PC-9 (cell line): ENCODE measurements at regions not wholly inside any gene's neighbourhood (a gene's known extent, or its start where the extent isn't known, plus 50 kb on each side); places are given as distances from the start of the nearest gene placed in this dataset.

Experiments used
- BruUV-seq: library from RNA; stranded (reverse); fragments of 400-500 nt; replicated peaks from 2 replicates; lab custom pipeline; 2021; lab: Mats Ljungman, UMichigan
- CTCF ChIA-PET: fragments of 300-600 bp; sonication (Branson Sonifier 250); formaldehyde crosslinking; loops from one replicate; lab custom pipeline; 2022; ENCODE audit warnings: antibody characterized with exemption; lab: Charles Lee
- POLR2A ChIA-PET: fragments of 300-600 bp; sonication (Branson Sonifier 250); formaldehyde crosslinking; loops from one replicate; lab custom pipeline; 2022; ENCODE audit warnings: antibody characterized with exemption; ENCODE audit not compliant: unreplicated experiment; lab: Charles Lee
- DNase-seq, 2 experiments: peaks; one replicate each; pipeline versions ENCODE4 v3.0.0 to v3.0.0-alpha.2; 2015 to 2022; ENCODE audit warnings: mixed read lengths in 1 of 2
- H2AFZ ChIP-seq: fragments of 200-600 bp; sonication (generic); 2 replicates; pipeline ENCODE4 v1.8.1; 2017; ENCODE audit warnings: antibody characterized with exemption
- H3F3A ChIP-seq: fragments of 200-600 bp; sonication (generic); 2 replicates; pipeline ENCODE4 v1.8.1; 2017; ENCODE audit warnings: antibody characterized with exemption, mild to moderate bottlenecking, low read depth; ENCODE audit not compliant: insufficient read depth
- H3K27ac ChIP-seq: fragments of 200-600 bp; sonication (generic); 2 replicates; pipeline ENCODE4 v1.6.1; 2016; ENCODE audit warnings: mixed run types
- H3K27me3 ChIP-seq: fragments of 200-600 bp; sonication (generic); 2 replicates; pipeline ENCODE4 v1.6.1; 2016; ENCODE audit warnings: low read depth, mixed run types; ENCODE audit not compliant: insufficient read depth
- H3K36me3 ChIP-seq: fragments of 200-600 bp; sonication (generic); 2 replicates; pipeline ENCODE4 v1.6.1; 2016; ENCODE audit warnings: low read depth, mixed run types
- H3K4me1 ChIP-seq: fragments of 200-600 bp; sonication (generic); replicated peaks from 2 replicates; pipeline ENCODE4 v1.6.1; 2016; ENCODE audit warnings: mixed run types; ENCODE audit not compliant: insufficient read depth
- H3K4me2 ChIP-seq: fragments of 200-600 bp; sonication (generic); 2 replicates; pipeline ENCODE4 v1.6.1; 2017; ENCODE audit warnings: mixed run types
- H3K4me3 ChIP-seq: fragments of 200-600 bp; sonication (generic); 2 replicates; pipeline ENCODE4 v1.6.1; 2016; ENCODE audit warnings: mixed run types
- H3K79me2 ChIP-seq: fragments of 200-600 bp; sonication (generic); 2 replicates; pipeline ENCODE4 v1.6.1; 2017; ENCODE audit warnings: low read depth, mixed run types
- H3K9me2 ChIP-seq: fragments of 200-600 bp; sonication (generic); 2 replicates; pipeline ENCODE4 v1.8.1; 2017; ENCODE audit warnings: mild to moderate bottlenecking; ENCODE audit not compliant: insufficient read depth
- H3K9me3 ChIP-seq: fragments of 200-600 bp; sonication (generic); 2 replicates; pipeline ENCODE4 v1.8.1; 2016; ENCODE audit warnings: low read depth; ENCODE audit not compliant: insufficient read depth
- H4K20me1 ChIP-seq: fragments of 200-600 bp; sonication (generic); 2 replicates; pipeline ENCODE4 v1.8.1; 2017; ENCODE audit not compliant: insufficient read depth
- CTCF ChIP-seq: fragments of 200-600 bp; sonication (generic); conservative IDR thresholded peaks from 2 replicates; pipeline ENCODE4 v1.6.1; 2017; ENCODE audit warnings: mixed run types, antibody characterized with exemption, mild to moderate bottlenecking, moderate library complexity
- EZH2 ChIP-seq: fragments of 200-600 bp; sonication (generic); IDR thresholded peaks from 2 replicates; pipeline ENCODE4 v1.8.0; 2017; ENCODE audit warnings: antibody characterized with exemption, low read depth
- intact Hi-C: fragments of 100-400 bp; cut with micrococcal nuclease; formaldehyde crosslinking; loops from one replicate; pipeline ENCODE4 v1.10.0; 2022; ENCODE audit not compliant: unreplicated experiment

DNA sequence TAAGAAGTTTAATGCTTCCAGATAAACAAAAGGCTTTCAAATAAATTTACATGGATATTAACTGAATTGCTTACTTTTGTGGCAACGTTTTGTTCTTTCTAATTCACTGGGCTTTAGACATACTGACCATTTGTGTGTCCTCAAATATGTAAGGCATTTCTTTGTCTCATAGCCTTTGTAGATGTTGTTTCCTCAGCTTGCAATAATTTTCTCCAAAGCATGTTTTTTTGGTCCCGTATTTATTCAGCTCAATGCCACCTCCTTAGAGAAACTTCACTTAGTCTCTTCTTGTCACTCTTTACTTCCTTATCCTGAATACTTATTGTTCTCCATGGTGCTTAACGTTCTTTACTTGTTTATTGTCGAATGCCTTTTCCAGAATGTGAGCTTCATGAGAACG, 98.5 kb downstream of the NUP35 start:
- Histone ChIP-seq H3K9me3 (no peaks in the 10 kb centered on the region), H3K79me2 (no peaks in the 10 kb centered on the region), H3K27me3 (no peaks in the 10 kb centered on the region), H3F3A (no peaks in the 10 kb centered on the region), H3K4me3 (no peak overlapping the region), H3K4me1 (no peaks in the 10 kb centered on the region), H3K4me2 (no peak overlapping the region), H2AFZ (no peak overlapping the region), H3K9me2 (peaks cover 4% of the 10 kb centered on the region; the same call in 1 of the 2 replicates), H3K36me3 (no peaks in the 10 kb centered on the region), H3K27ac (no peak overlapping the region), H4K20me1 (no peaks in the 10 kb centered on the region)
- intact Hi-C loops, result no loop called here
- ChIA-PET CTCF (no interaction called here), POLR2A (no interaction called here)
- DNase-seq, result no peak
- TF ChIP-seq CTCF (no peak), EZH2 (no peak)
- no TSS peak for BruUV-seq

GRCh38 chr2:183224948-183225347, 100.7 kb downstream of the NUP35 start:
- Histone ChIP-seq H3K36me3 (no peaks in the 10 kb centered on the region), H3K9me3 (no peaks in the 10 kb centered on the region), H3K27ac (no peak overlapping the region), H3K27me3 (no peaks in the 10 kb centered on the region), H2AFZ (no peak overlapping the region), H3F3A (no peaks in the 10 kb centered on the region), H3K9me2 (peaks cover 4% of the 10 kb centered on the region; the same call in 1 of the 2 replicates), H3K4me3 (no peak overlapping the region), H3K79me2 (no peaks in the 10 kb centered on the region), H4K20me1 (no peaks in the 10 kb centered on the region), H3K4me2 (no peak overlapping the region), H3K4me1 (no peaks in the 10 kb centered on the region)
- intact Hi-C loops, result no loop called here
- CTCF ChIA-PET, result no interaction called here
- no TSS peak for BruUV-seq
- TF ChIP-seq EZH2, result no peak
- no peak for TF ChIP-seq CTCF
- no peak for DNase-seq
- POLR2A ChIA-PET, result no interaction called here

DNA sequence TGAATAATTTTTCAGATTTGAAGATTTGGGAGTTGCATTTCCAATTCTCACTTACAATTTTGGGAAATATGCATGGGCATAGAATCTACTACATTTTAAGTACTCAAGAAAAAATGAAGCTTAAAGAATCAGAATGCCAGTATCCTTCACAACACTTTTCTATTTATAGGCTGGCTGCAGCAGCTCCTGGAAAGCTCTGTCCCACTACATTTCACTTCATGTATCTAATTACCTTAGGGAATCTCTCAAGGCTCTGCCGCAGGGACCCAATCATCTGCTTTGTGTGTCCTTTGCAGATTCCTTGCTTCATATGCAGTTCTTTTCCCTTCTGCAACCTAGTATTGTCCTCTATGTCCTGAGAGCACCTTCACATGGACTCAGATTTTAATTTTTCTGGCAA, 102.9 kb downstream of the NUP35 start:
- H3K79me2 ChIP-seq, result no peaks in the 10 kb centered on the region
- H3K27me3 ChIP-seq, result no peaks in the 10 kb centered on the region
- no peak overlapping the region for H2AFZ ChIP-seq
- intact Hi-C loops, result no loop called here
- H3K9me3 ChIP-seq, result no peaks in the 10 kb centered on the region
- no peaks in the 10 kb centered on the region for H3F3A ChIP-seq
- POLR2A ChIA-PET, result no interaction called here
- no peak overlapping the region for H3K27ac ChIP-seq
- no peaks in the 10 kb centered on the region for H4K20me1 ChIP-seq
- H3K9me2 ChIP-seq, result peaks cover 4% of the 10 kb centered on the region; the same call in 1 of the 2 replicates
- H3K4me1 ChIP-seq, result no peaks in the 10 kb centered on the region
- no peak overlapping the region for H3K4me2 ChIP-seq
- BruUV-seq, result no TSS peak
- H3K36me3 ChIP-seq, result no peaks in the 10 kb centered on the region
- no peak for DNase-seq
- H3K4me3 ChIP-seq, result no peak overlapping the region
- CTCF ChIA-PET, result no interaction called here
- TF ChIP-seq CTCF (no peak), EZH2 (no peak)
